Omental fat pad (tissue), 3 donors: ENCODE measurements at regions not wholly inside any gene's neighbourhood (a gene's known extent, or its start where the extent isn't known, plus 50 kb on each side); places are given as distances from the start of the nearest gene placed in this dataset.

ENCODE experiments used
- ATAC-seq: fragments of 150-250 bp; one replicate; pipeline ENCODE4 v1.9.1; 2016; ENCODE audit warnings: mild to moderate bottlenecking, moderate library complexity; ENCODE audit not compliant: low FRiP score
- DNase-seq: peaks from one replicate; pipeline ENCODE4 v3.0.0-alpha.2; 2019; ENCODE audit warnings: low spot score
- TF ChIP-seq, protein P1 (sequence below), 3 donors: fragments of 450-650 bp; IDR thresholded peaks; one replicate each; pipeline ENCODE4 v1.5.1; 2016 to 2017; ENCODE audit warnings: antibody characterized with exemption in 3 of 3, mild to moderate bottlenecking in 3 of 3, moderate library complexity in 2 of 3

- DNase-seq (no peak), ATAC-seq (no peak)
- TF ChIP-seq, protein P1, sequence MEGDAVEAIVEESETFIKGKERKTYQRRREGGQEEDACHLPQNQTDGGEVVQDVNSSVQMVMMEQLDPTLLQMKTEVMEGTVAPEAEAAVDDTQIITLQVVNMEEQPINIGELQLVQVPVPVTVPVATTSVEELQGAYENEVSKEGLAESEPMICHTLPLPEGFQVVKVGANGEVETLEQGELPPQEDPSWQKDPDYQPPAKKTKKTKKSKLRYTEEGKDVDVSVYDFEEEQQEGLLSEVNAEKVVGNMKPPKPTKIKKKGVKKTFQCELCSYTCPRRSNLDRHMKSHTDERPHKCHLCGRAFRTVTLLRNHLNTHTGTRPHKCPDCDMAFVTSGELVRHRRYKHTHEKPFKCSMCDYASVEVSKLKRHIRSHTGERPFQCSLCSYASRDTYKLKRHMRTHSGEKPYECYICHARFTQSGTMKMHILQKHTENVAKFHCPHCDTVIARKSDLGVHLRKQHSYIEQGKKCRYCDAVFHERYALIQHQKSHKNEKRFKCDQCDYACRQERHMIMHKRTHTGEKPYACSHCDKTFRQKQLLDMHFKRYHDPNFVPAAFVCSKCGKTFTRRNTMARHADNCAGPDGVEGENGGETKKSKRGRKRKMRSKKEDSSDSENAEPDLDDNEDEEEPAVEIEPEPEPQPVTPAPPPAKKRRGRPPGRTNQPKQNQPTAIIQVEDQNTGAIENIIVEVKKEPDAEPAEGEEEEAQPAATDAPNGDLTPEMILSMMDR (IDR thresholded peaks at IDR 0.05), result no peak
Observed at GRCh38 chr18:3394648-3395047, 55.3 kb upstream of the TGIF1 start.

- ATAC-seq (no peak), DNase-seq (no peak)
- TF ChIP-seq, protein P1 (IDR thresholded peaks at IDR 0.05), result no peak
Observed at GRCh38 chr18:3395466-3395865, 54.5 kb upstream of the TGIF1 start.

DNA sequence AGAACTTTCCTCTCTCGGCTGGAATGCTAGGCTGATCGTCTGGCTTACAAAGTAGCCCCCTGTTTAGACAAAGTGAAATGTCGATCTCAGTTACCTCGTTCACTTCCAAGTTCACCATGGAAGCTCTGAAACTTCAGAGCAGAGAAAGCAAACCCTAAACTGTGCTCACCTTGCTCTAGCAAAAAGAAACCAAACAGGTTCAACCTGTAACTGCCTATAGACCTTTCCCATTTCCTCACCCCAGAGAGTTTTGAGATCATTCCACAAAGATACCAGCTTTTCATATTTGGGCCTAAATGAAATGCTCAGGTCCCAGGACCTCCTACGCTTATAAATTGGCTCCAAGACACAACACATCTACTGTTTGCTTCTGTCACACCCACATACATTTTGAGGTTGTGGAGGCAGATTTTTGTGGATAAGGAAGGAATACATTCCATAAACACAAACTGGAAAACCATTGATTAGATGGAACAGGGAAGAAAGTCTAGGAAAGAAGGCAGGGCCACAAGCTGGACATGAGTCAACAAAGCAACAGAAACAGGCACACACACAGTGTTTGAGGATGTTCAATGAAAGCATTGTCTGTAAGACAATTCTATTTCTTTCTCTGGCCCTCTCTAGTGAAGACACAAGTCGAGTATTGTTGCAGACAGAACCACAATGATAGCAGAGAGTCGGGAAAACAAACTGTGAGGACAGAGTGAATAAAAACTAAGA, 52.8 kb upstream of the TGIF1 start:
- ATAC-seq, result no peak
- TF ChIP-seq, protein P1 (IDR thresholded peaks at IDR 0.05), result no peak
- no peak for DNase-seq

- ATAC-seq (no peak), DNase-seq (no peak)
- TF ChIP-seq, protein P1 (IDR thresholded peaks at IDR 0.05), result no peak
Observed at GRCh38 chr18:3397786-3398185, 52.2 kb upstream of the TGIF1 start.
